IPS DF 6.9 (cell line): ENCODE measurements at regions not wholly inside any gene's neighbourhood (a gene's known extent, or its start where the extent isn't known, plus 50 kb on each side); places are given as distances from the start of the nearest gene placed in this dataset.
"Not testable (repeated sequence)": the region's sequence is repeated elsewhere in the genome, so short reads cannot be mapped to it uniquely, and the experiment has no call there.

Experiments
- DNase-seq: peaks from one replicate; pipeline ENCODE4 v3.0.0-alpha.2; 2013; ENCODE audit warnings: low read depth, low spot score
- H3K27ac ChIP-seq: one replicate; pipeline ENCODE4 v1.5.1; 2013; ENCODE audit warnings: low read length, control low read depth
- H3K27me3 ChIP-seq: 2 replicates; pipeline ENCODE4 v1.6.1; 2013; ENCODE audit warnings: mild to moderate bottlenecking, low read length; ENCODE audit not compliant: control insufficient read depth, insufficient read depth
- H3K36me3 ChIP-seq: 2 replicates; pipeline ENCODE4 v1.6.1; 2013; ENCODE audit warnings: low read length; ENCODE audit not compliant: control insufficient read depth, insufficient read depth
- H3K4me1 ChIP-seq: 2 replicates; pipeline ENCODE4 v1.6.1; 2013; ENCODE audit warnings: low read length; ENCODE audit not compliant: control insufficient read depth, insufficient read depth
- H3K4me3 ChIP-seq: 2 replicates; pipeline ENCODE4 v1.5.1; 2013; ENCODE audit warnings: mild to moderate bottlenecking, low read length
- H3K9me3 ChIP-seq: 2 replicates; pipeline ENCODE4 v1.6.1; 2013; ENCODE audit warnings: low read length, inconsistent platforms; ENCODE audit not compliant: control insufficient read depth, insufficient read depth
- WGBS: extraction: QIAGEN DNeasy Blood & Tissue Kit; methylation state at CpG from one replicate; pipeline ENCODE4 v1.1.7; 2013; ENCODE audit warnings: mixed read lengths, missing lambda C conversion rate; ENCODE audit not compliant: insufficient read length, insufficient coverage; 5-methylcytosine and 5-hydroxymethylcytosine counted together

DNA sequence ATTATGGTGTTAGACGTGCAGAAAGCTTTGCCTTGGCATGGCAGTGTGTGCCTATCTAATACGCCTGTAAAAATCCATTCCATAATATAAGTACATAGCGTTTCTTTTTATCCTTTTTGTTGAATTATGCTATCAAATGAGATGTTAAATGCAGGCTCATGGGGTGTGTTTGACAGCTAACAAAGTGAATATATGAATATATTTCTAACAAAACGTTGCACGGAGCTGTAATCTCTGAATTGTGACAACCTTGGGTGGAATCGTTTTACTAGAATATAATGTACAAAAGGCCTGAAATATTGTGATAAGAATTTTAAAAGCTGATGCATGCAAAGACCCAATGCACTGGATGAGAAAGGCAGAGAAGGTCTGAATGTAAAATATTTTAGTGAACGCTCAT lies 763.7 kb upstream of the TMEM132C start:
- no peaks in the 10 kb centered on the region for H3K27me3 ChIP-seq
- H3K27ac ChIP-seq, result no peak overlapping the region
- WGBS, result no CpG with 5 or more reads among the region's 7 CpGs
- H3K4me3 ChIP-seq, result no peak overlapping the region
- H3K36me3 ChIP-seq, result no peaks in the 10 kb centered on the region
- no peak for DNase-seq
- no peaks in the 10 kb centered on the region for H3K9me3 ChIP-seq
- H3K4me1 ChIP-seq, result no peaks in the 10 kb centered on the region

DNA sequence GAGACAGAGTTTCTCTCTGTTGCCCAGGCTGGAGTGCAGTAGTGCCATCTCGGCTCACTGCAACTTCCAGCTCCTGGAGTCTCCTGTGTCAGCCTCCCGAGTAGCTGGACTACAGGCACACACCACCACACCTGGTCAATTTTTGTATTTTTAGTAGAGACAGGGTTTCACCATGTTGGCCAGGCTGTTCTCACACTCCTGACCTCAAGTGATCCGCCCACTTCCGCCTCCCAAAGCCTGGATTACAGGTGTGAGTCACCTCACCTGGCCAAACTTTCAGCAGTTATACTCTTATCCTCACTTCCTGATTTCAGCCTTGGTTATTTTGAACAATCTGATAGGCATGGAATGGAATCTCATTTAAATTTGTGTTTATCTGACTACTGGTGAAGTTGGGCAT lies 763.0 kb upstream of the TMEM132C start:
- WGBS, result no CpG with 5 or more reads among the region's 4 CpGs
- not testable (repeated sequence) for DNase-seq, H3K4me3 ChIP-seq, H3K9me3 ChIP-seq, H3K27ac ChIP-seq, H3K36me3 ChIP-seq, H3K4me1 ChIP-seq, H3K27me3 ChIP-seq

DNA sequence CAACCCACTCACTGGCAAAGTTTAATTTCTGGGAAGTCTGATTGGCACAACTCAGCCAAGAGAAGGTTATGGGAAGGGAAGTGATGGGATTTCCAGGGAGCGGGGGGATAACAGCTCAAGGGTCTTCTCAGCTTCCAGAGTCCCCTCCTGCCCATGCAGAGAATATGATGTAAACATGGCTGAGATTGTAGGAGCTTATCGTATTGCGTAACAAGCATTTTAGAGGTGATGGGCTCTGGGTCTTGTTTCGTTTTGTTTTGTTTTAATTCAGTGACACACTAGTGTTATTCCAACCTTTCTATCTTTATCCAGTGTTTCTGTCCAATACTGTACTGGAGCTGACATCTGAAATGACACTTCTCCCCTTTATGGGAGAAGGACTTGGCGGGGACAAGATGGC lies 762.1 kb upstream of the TMEM132C start:
- no peaks in the 10 kb centered on the region for H3K4me1 ChIP-seq
- no CpG with 5 or more reads among the region's 5 CpGs for WGBS
- no peaks in the 10 kb centered on the region for H3K27me3 ChIP-seq
- DNase-seq, result no peak
- H3K27ac ChIP-seq, result no peak overlapping the region
- H3K9me3 ChIP-seq, result no peaks in the 10 kb centered on the region
- no peak overlapping the region for H3K4me3 ChIP-seq
- H3K36me3 ChIP-seq, result no peaks in the 10 kb centered on the region

DNA sequence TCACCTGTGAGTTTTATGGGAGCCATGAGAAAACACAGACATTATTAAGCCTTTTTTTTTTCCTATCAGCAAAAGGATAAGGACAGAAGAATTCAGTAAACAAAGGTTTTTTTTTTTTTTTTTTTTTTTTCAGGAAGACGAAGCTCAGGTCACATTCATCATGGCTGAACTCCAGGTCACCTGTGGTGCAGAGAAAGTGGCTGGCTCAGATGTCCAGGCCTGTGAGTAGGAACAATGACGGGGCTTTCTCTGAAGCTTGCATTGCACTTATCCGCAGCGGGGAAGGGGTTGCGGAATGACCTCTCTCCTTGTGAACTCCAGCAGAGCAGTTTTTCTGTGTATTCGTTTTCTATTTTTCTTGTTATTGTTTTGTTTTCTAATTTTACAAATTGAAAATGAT lies 759.6 kb upstream of the TMEM132C start:
- WGBS, result no CpG with 5 or more reads among the region's 6 CpGs
- no peaks in the 10 kb centered on the region for H3K27me3 ChIP-seq
- H3K4me3 ChIP-seq, result no peak overlapping the region
- no peaks in the 10 kb centered on the region for H3K4me1 ChIP-seq
- no peak for DNase-seq
- no peak overlapping the region for H3K27ac ChIP-seq
- H3K36me3 ChIP-seq, result no peaks in the 10 kb centered on the region
- no peaks in the 10 kb centered on the region for H3K9me3 ChIP-seq

DNA sequence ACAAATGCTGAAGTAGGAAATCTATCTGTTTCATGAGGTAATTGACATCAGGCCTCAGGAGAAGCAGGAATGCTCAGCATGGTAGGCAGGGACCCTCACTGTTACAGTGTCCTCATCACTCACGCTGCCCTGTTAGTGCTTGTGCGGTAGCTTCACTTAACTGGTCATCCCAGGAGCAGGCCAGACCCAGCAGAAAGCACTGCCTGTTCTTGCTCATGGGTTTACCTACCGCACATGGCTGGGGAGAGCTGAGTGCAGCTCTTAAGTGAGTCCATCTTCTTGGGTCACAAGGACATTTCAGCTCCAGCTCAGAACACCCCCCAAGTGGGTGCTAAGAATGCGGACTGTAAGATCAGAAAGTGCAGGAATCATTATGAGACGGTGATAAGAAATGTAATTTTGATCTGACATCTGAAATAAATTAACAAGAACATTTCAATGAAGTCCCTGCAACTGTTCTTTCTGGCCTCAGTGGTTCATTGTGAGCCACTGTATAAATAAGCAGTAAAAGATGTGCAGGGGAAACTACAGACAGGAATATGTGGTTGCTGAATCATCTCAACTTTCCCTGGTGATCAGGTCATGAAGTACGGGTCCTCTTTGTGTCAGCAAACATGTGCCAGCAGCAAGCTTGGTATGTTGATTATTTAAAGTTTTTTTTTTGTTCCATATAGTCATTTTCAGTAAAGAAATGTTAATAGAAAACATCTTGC lies 757.7 kb upstream of the TMEM132C start:
- Histone ChIP-seq H3K4me1 (no peaks in the 10 kb centered on the region), H3K36me3 (no peaks in the 10 kb centered on the region), H3K27me3 (no peaks in the 10 kb centered on the region), H3K27ac (no peak overlapping the region), H3K9me3 (no peaks in the 10 kb centered on the region), H3K4me3 (no peak overlapping the region)
- WGBS, result no CpG with 5 or more reads among the region's 6 CpGs
- no peak for DNase-seq

DNA sequence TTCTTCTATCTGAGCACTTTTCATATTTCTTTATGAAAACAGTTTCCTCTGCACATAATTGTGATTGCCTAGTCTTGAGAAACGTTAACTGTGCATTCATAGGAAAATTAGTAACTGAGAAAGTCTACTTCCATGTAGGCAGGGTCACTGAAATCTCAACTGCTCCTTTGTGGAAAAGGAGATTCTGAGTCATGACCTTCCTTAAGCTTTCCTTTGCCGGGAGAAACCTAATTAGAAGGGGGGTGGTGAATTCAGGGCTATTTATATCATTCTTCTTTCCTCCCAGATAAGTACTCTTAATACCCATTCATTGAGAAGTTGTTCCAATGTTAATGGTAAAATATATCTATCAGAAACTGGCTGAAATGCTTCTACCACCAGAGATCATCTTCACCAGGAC lies 751.0 kb upstream of the TMEM132C start:
- Histone ChIP-seq H3K36me3 (no peaks in the 10 kb centered on the region), H3K4me3 (no peak overlapping the region), H3K4me1 (no peaks in the 10 kb centered on the region), H3K27ac (no peak overlapping the region), H3K9me3 (no peaks in the 10 kb centered on the region), H3K27me3 (no peaks in the 10 kb centered on the region)
- WGBS, result no CpG with 5 or more reads among the region's 2 CpGs
- no peak for DNase-seq

DNA sequence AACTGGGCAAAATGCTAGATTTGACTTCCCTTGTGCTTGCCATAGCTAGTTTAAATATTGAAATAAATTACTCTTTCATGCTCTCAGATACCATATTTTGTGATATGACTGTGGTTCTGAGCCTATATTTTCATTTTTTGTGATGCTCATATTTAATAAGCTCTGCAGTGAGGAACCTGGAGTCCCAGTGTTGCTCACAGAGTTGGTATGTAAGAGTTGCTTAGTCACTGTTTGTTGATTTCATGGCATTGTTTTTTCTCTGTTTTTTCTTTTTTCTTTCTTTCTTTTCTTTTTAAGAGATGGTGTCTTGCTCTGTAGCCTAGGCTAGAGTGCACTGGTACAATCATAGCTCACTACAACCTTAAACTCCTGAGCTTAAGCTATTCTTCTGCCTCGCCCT lies 750.5 kb upstream of the TMEM132C start:
- Histone ChIP-seq H3K9me3 (no peaks in the 10 kb centered on the region), H3K4me1 (no peaks in the 10 kb centered on the region), H3K27ac (no peak overlapping the region), H3K36me3 (no peaks in the 10 kb centered on the region), H3K4me3 (no peak overlapping the region), H3K27me3 (no peaks in the 10 kb centered on the region)
- DNase-seq, result no peak
- WGBS, result no CpG with 5 or more reads among the region's 1 CpG

DNA sequence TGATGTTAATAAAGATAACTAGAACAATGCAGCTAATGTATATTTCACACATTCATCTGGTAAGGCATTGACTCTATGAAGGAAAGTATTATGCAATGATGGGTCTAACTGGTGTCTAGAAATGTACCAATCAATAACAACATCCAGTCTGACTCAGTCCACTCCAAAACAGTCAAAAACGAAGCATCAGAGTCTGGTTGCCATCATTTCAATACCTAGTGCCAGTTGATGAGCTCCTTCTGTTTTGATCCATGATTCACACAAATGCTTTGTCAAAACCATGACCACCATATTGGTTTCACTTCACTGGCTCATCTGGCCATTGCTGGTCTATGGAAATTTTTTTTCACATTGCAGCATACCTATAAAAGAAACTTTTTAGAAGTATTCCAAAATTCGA lies 747.2 kb upstream of the TMEM132C start:
- H3K36me3 ChIP-seq, result no peaks in the 10 kb centered on the region
- WGBS, result no CpG with 5 or more reads among the region's 2 CpGs
- no peaks in the 10 kb centered on the region; the same call in 1 of the 2 replicates for H3K9me3 ChIP-seq
- H3K27me3 ChIP-seq, result no peaks in the 10 kb centered on the region
- no peak overlapping the region for H3K4me3 ChIP-seq
- no peaks in the 10 kb centered on the region for H3K4me1 ChIP-seq
- DNase-seq, result no peak
- H3K27ac ChIP-seq, result no peak overlapping the region

DNA sequence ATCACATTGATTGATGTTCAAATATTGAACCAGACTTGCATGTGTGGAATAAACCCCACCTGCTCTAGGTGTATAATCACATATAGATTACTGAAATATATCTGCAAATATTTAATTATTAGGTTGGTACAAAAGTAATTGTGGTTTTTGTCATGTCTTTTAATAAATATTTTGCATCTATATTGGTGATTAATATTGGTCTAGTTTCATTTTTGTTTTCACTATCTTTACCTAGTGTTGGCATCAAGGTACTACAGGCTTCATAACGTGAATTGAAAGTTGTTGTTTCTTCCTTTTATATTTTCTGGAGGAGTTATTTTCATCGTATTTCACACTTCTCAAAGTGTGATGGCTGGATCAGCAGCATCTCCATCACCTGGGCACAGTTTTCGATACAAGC lies 740.0 kb upstream of the TMEM132C start:
- Histone ChIP-seq H3K27ac (no peak overlapping the region), H3K4me1 (no peaks in the 10 kb centered on the region), H3K4me3 (no peak overlapping the region), H3K36me3 (no peaks in the 10 kb centered on the region), H3K9me3 (no peaks in the 10 kb centered on the region; the same call in 1 of the 2 replicates), H3K27me3 (no peaks in the 10 kb centered on the region)
- WGBS, result no CpG with 5 or more reads among the region's 3 CpGs
- DNase-seq, result no peak

DNA sequence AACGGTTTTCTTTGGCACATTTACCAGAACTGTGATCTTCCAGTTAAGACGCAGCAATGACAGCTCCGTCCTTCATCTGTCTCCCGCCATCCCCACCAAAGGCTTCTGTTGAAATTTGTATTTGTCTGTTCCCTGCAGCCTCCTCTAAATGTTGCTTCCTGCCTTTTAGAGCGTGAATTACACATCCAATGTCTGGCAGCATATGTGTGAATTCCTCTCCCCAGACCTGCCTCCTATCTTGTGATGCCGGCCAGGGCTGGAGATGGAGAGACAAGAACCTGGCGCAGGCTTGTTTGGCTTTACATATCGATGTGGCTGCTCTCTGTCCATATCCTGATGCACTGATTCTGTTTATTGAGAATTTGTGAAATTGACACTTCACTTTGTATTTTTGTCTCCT lies 738.4 kb upstream of the TMEM132C start:
- no CpG with 5 or more reads among the region's 8 CpGs for WGBS
- no peak for DNase-seq
- H3K9me3 ChIP-seq, result no peaks in the 10 kb centered on the region; the same call in 1 of the 2 replicates
- no peaks in the 10 kb centered on the region for H3K4me1 ChIP-seq
- no peak overlapping the region for H3K4me3 ChIP-seq
- H3K27me3 ChIP-seq, result no peaks in the 10 kb centered on the region
- H3K36me3 ChIP-seq, result no peaks in the 10 kb centered on the region
- H3K27ac ChIP-seq, result no peak overlapping the region

DNA sequence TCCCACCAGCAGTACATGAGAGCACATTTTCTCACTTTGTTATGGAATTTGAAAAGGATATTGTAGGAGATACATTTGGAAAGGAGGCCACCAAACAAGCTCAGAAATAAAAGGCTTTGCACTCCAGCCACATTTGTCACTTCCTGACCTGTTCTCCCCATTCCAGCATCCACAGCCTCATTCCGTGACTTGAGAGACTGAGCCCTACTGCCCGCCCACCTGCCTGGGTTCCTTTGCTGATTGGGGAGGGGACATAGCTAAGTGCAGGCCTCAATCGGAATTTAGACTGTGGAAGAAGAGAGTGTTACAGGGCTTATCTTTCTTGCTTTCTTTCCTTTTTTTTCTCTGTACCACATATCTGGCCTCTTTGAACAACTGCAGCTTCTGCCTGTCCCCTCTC lies 735.4 kb upstream of the TMEM132C start:
- H3K4me1 ChIP-seq, result no peaks in the 10 kb centered on the region

More for the DNA sequence above, 735.4 kb upstream of the TMEM132C start:
- WGBS, result no CpG with 5 or more reads among the region's 3 CpGs
- Histone ChIP-seq H3K9me3 (no peaks in the 10 kb centered on the region; the same call in 1 of the 2 replicates), H3K27me3 (no peaks in the 10 kb centered on the region), H3K36me3 (no peaks in the 10 kb centered on the region), H3K27ac (no peak overlapping the region), H3K4me3 (no peak overlapping the region)
- no peak for DNase-seq
